HG03060 (cell line): ENCODE measurements at regions not wholly inside any gene's neighbourhood (a gene's known extent, or its start where the extent isn't known, plus 50 kb on each side); places are given as distances from the start of the nearest gene placed in this dataset.
"Not testable (repeated sequence)": the region's sequence is repeated elsewhere in the genome, so short reads cannot be mapped to it uniquely, and the experiment has no call there.

ENCODE experiments used
- ATAC-seq: cut with Tn5 transposase; IDR thresholded peaks from one replicate; pipeline ENCODE4 v1.9.1; 2021; ENCODE audit warnings: low read depth, moderate number of reproducible peaks; ENCODE audit not compliant: unreplicated experiment

GRCh38 chr9:67708109-67708508 lies 150.6 kb upstream of the ANKRD20A1 start:
- not testable (repeated sequence) for ATAC-seq

GRCh38 chr9:67711429-67711828 lies 147.3 kb upstream of the ANKRD20A1 start:
- ATAC-seq = not testable (repeated sequence)

- ATAC-seq = not testable (repeated sequence)
Observed at GRCh38 chr9:67711931-67712330, 146.8 kb upstream of the ANKRD20A1 start.

GRCh38 chr9:67712956-67713355 lies 145.8 kb upstream of the ANKRD20A1 start:
- ATAC-seq = not testable (repeated sequence)

GRCh38 chr9:67717830-67718388 lies 140.8 kb upstream of the ANKRD20A1 start:
- not testable (repeated sequence) for ATAC-seq

GRCh38 chr9:67720491-67720890 lies 138.2 kb upstream of the ANKRD20A1 start:
- not testable (repeated sequence) for ATAC-seq

- peak; percentile 89 for ATAC-seq
Observed at GRCh38 chr9:67722460-67723090, 136.2 kb upstream of the ANKRD20A1 start.

GRCh38 chr9:67723185-67723584 lies 135.5 kb upstream of the ANKRD20A1 start:
- ATAC-seq = not testable (repeated sequence)

- ATAC-seq = not testable (repeated sequence)
Observed at GRCh38 chr9:67724885-67725284, 133.8 kb upstream of the ANKRD20A1 start.

- ATAC-seq = not testable (repeated sequence)
Observed at GRCh38 chr9:67726213-67726988, 132.3 kb upstream of the ANKRD20A1 start.

GRCh38 chr9:67763133-67763532 lies 95.6 kb upstream of the ANKRD20A1 start:
- not testable (repeated sequence) for ATAC-seq

GRCh38 chr9:67771807-67772206 lies 86.9 kb upstream of the ANKRD20A1 start:
- ATAC-seq = not testable (repeated sequence)

- not testable (repeated sequence) for ATAC-seq
Observed at GRCh38 chr9:67800170-67800569, 58.6 kb upstream of the ANKRD20A1 start.
